ENCODE measurements at regions not wholly inside any gene's neighbourhood (a gene's known extent, or its start where the extent isn't known, plus 50 kb on each side); places are given as distances from the start of the nearest gene placed in this dataset.
"Not testable (repeated sequence)": the region's sequence is repeated elsewhere in the genome, so short reads cannot be mapped to it uniquely, and the experiment has no call there.

- DNase-seq, result no peak
Measured at GRCh38 chr11:39674024-39674423, 1785.4 kb downstream of the LRRC4C start.

GRCh38 chr11:39668640-39669039, 1790.8 kb downstream of the LRRC4C start:
- no peak for DNase-seq

GRCh38 chr11:39664023-39664422, 1795.4 kb downstream of the LRRC4C start:
- no peak for DNase-seq

GRCh38 chr11:39661890-39662289, 1797.6 kb downstream of the LRRC4C start:
- DNase-seq, result no peak

GRCh38 chr11:39651857-39652461, 1807.5 kb downstream of the LRRC4C start:
- no peak for DNase-seq

GRCh38 chr11:39641751-39642150, 1817.7 kb downstream of the LRRC4C start:
- DNase-seq, result no peak

- no peak for DNase-seq
Measured at GRCh38 chr11:39630365-39630764, 1829.1 kb downstream of the LRRC4C start.

GRCh38 chr11:39628311-39628710, 1831.1 kb downstream of the LRRC4C start:
- DNase-seq, result no peak

GRCh38 chr11:39620309-39620708, 1839.1 kb downstream of the LRRC4C start:
- DNase-seq, result not testable (repeated sequence)

- DNase-seq, result no peak
Measured at GRCh38 chr11:39617971-39618370, 1841.5 kb downstream of the LRRC4C start.

GRCh38 chr11:39589391-39589790, 1870.1 kb downstream of the LRRC4C start:
- no peak for DNase-seq

GRCh38 chr11:39586036-39586435, 1873.4 kb downstream of the LRRC4C start:
- DNase-seq, result no peak

- no peak for DNase-seq
Measured at GRCh38 chr11:39571081-39571480, 1888.4 kb downstream of the LRRC4C start.

- DNase-seq, result no peak
Measured at GRCh38 chr11:39570526-39570925, 1888.9 kb downstream of the LRRC4C start.

- DNase-seq, result no peak
Measured at GRCh38 chr11:39569789-39570188, 1889.7 kb downstream of the LRRC4C start.

- DNase-seq, result no peak
Measured at GRCh38 chr11:39542460-39542859, 1917.0 kb downstream of the LRRC4C start.

- DNase-seq, result no peak
Measured at GRCh38 chr11:39541945-39542351, 1917.5 kb downstream of the LRRC4C start.

GRCh38 chr11:39536323-39536722, 1923.1 kb downstream of the LRRC4C start:
- not testable (repeated sequence) for DNase-seq
